ENCODE measurements at regions not wholly inside any gene's neighbourhood (a gene's known extent, or its start where the extent isn't known, plus 50 kb on each side); places are given as distances from the start of the nearest gene placed in this dataset.
"Not testable (repeated sequence)": the region's sequence is repeated elsewhere in the genome, so short reads cannot be mapped to it uniquely, and the experiment has no call there.

- Histone ChIP-seq H3K9ac (ENCODE audit: low read depth, low read length) (no peak overlapping the region), H3K9me3 (ENCODE audit: insufficient read depth, low read depth, low read length) (no peaks in the 10 kb centered on the region), H3K27me3 (ENCODE audit: insufficient read depth, low read length) (no peaks in the 10 kb centered on the region), H3K4me3 (ENCODE audit: low read length) (no peak overlapping the region), H3K27ac (ENCODE audit: low read depth, low read length) (no peak overlapping the region), H3K4me1 (ENCODE audit: insufficient read depth, low read length) (peaks cover 46% of the 10 kb centered on the region), H3K36me3 (ENCODE audit: insufficient read depth, low read length) (no peaks in the 10 kb centered on the region)
- WGBS = 0% methylated on average over 1 of the region's 1 CpG
Measured at GRCh38 chr2:155905657-155906056, 426.9 kb downstream of the NR4A2 start.

GRCh38 chr2:155904720-155905119 is 427.8 kb downstream of the NR4A2 start:
- Histone ChIP-seq H3K36me3 (ENCODE audit: insufficient read depth, low read length) (no peaks in the 10 kb centered on the region), H3K4me1 (ENCODE audit: insufficient read depth, low read length) (peaks cover 50% of the 10 kb centered on the region), H3K27ac (ENCODE audit: low read depth, low read length) (0 out of 2 replicates have a peak overlapping the region, but pooled peaks have one; percentile 8), H3K9ac (ENCODE audit: low read depth, low read length) (no peak overlapping the region), H3K27me3 (ENCODE audit: insufficient read depth, low read length) (no peaks in the 10 kb centered on the region), H3K9me3 (ENCODE audit: insufficient read depth, low read depth, low read length) (no peaks in the 10 kb centered on the region), H3K4me3 (ENCODE audit: low read length) (no peak overlapping the region)
- 42% methylated on average over 1 of the region's 2 CpGs for WGBS

GRCh38 chr2:155902635-155903034 is 429.9 kb downstream of the NR4A2 start:
- no peaks in the 10 kb centered on the region for H3K9me3 ChIP-seq (ENCODE audit: insufficient read depth, low read depth, low read length)
- H3K27me3 ChIP-seq (ENCODE audit: insufficient read depth, low read length) = no peaks in the 10 kb centered on the region
- H3K4me3 ChIP-seq (ENCODE audit: low read length) = no peak overlapping the region
- WGBS = 100% methylated on average over 2 of the region's 2 CpGs
- H3K36me3 ChIP-seq (ENCODE audit: insufficient read depth, low read length) = no peaks in the 10 kb centered on the region
- peaks cover 36% of the 10 kb centered on the region for H3K4me1 ChIP-seq (ENCODE audit: insufficient read depth, low read length)
- H3K9ac ChIP-seq (ENCODE audit: low read depth, low read length) = no peak overlapping the region
- H3K27ac ChIP-seq (ENCODE audit: low read depth, low read length) = no peak overlapping the region

GRCh38 chr2:155895016-155895415 is 437.5 kb downstream of the NR4A2 start:
- H3K27ac ChIP-seq (ENCODE audit: low read depth, low read length) = no peak overlapping the region
- H3K4me1 ChIP-seq (ENCODE audit: insufficient read depth, low read length) = peaks cover 5% of the 10 kb centered on the region; the same call in 1 of the 2 replicates
- WGBS = 86% methylated on average over 1 of the region's 1 CpG
- no peaks in the 10 kb centered on the region for H3K27me3 ChIP-seq (ENCODE audit: insufficient read depth, low read length)
- 0 out of 2 replicates have a peak, but pooled peaks cover 5% of the 10 kb centered on the region for H3K9me3 ChIP-seq (ENCODE audit: insufficient read depth, low read depth, low read length)
- no peak overlapping the region for H3K4me3 ChIP-seq (ENCODE audit: low read length)
- no peaks in the 10 kb centered on the region for H3K36me3 ChIP-seq (ENCODE audit: insufficient read depth, low read length)
- no peak overlapping the region for H3K9ac ChIP-seq (ENCODE audit: low read depth, low read length)

GRCh38 chr2:155880382-155880781 is 452.1 kb downstream of the NR4A2 start:
- H3K9me3 ChIP-seq (ENCODE audit: insufficient read depth, low read depth, low read length); H3K27ac ChIP-seq (ENCODE audit: low read depth, low read length); H3K9ac ChIP-seq (ENCODE audit: low read depth, low read length); H3K4me3 ChIP-seq (ENCODE audit: low read length); H3K4me1 ChIP-seq (ENCODE audit: insufficient read depth, low read length); H3K36me3 ChIP-seq (ENCODE audit: insufficient read depth, low read length); H3K27me3 ChIP-seq (ENCODE audit: insufficient read depth, low read length): not testable (repeated sequence)
- WGBS = 79% methylated on average over 5 of the region's 5 CpGs

- WGBS = 88% methylated on average over 5 of the region's 5 CpGs
- H3K27ac ChIP-seq (ENCODE audit: low read depth, low read length); H3K4me1 ChIP-seq (ENCODE audit: insufficient read depth, low read length); H3K9me3 ChIP-seq (ENCODE audit: insufficient read depth, low read depth, low read length); H3K27me3 ChIP-seq (ENCODE audit: insufficient read depth, low read length); H3K9ac ChIP-seq (ENCODE audit: low read depth, low read length); H3K36me3 ChIP-seq (ENCODE audit: insufficient read depth, low read length); H3K4me3 ChIP-seq (ENCODE audit: low read length): not testable (repeated sequence)
Measured at GRCh38 chr2:155879900-155880299, 452.6 kb downstream of the NR4A2 start.

- Histone ChIP-seq H3K9me3 (ENCODE audit: insufficient read depth, low read depth, low read length) (no peaks in the 10 kb centered on the region), H3K36me3 (ENCODE audit: insufficient read depth, low read length) (no peaks in the 10 kb centered on the region), H3K27ac (ENCODE audit: low read depth, low read length) (no peak overlapping the region), H3K9ac (ENCODE audit: low read depth, low read length) (no peak overlapping the region), H3K4me3 (ENCODE audit: low read length) (no peak overlapping the region), H3K4me1 (ENCODE audit: insufficient read depth, low read length) (no peaks in the 10 kb centered on the region), H3K27me3 (ENCODE audit: insufficient read depth, low read length) (no peaks in the 10 kb centered on the region)
- WGBS = 100% methylated on average over 3 of the region's 3 CpGs
Measured at GRCh38 chr2:155872396-155872795, 460.1 kb downstream of the NR4A2 start.

GRCh38 chr2:155871940-155872339 is 460.6 kb downstream of the NR4A2 start:
- Histone ChIP-seq H3K4me3 (ENCODE audit: low read length) (no peak overlapping the region), H3K9ac (ENCODE audit: low read depth, low read length) (no peak overlapping the region)
- WGBS = 80% methylated on average over 2 of the region's 4 CpGs

GRCh38 chr2:155867564-155867963 is 465.0 kb downstream of the NR4A2 start:
- Histone ChIP-seq H3K27me3 (ENCODE audit: insufficient read depth, low read length) (no peaks in the 10 kb centered on the region), H3K4me3 (ENCODE audit: low read length) (no peak overlapping the region), H3K9me3 (ENCODE audit: insufficient read depth, low read depth, low read length) (no peaks in the 10 kb centered on the region), H3K36me3 (ENCODE audit: insufficient read depth, low read length) (no peaks in the 10 kb centered on the region), H3K27ac (ENCODE audit: low read depth, low read length) (no peak overlapping the region), H3K9ac (ENCODE audit: low read depth, low read length) (no peak overlapping the region), H3K4me1 (ENCODE audit: insufficient read depth, low read length) (peaks cover 14% of the 10 kb centered on the region; the same call in 1 of the 2 replicates)
- 97% methylated on average over 3 of the region's 3 CpGs for WGBS

More at GRCh38 chr2:155871940-155872339, 460.6 kb downstream of the NR4A2 start:
- no peaks in the 10 kb centered on the region for H3K27me3 ChIP-seq (ENCODE audit: insufficient read depth, low read length)
- no peaks in the 10 kb centered on the region for H3K9me3 ChIP-seq (ENCODE audit: insufficient read depth, low read depth, low read length)
- H3K4me1 ChIP-seq (ENCODE audit: insufficient read depth, low read length) = peaks cover 2% of the 10 kb centered on the region; the same call in 1 of the 2 replicates
- H3K36me3 ChIP-seq (ENCODE audit: insufficient read depth, low read length) = no peaks in the 10 kb centered on the region
- no peak overlapping the region for H3K27ac ChIP-seq (ENCODE audit: low read depth, low read length)

GRCh38 chr2:155866477-155866876 is 466.0 kb downstream of the NR4A2 start:
- Histone ChIP-seq H3K36me3 (ENCODE audit: insufficient read depth, low read length) (no peaks in the 10 kb centered on the region), H3K9ac (ENCODE audit: low read depth, low read length) (no peak overlapping the region), H3K27me3 (ENCODE audit: insufficient read depth, low read length) (no peaks in the 10 kb centered on the region), H3K4me3 (ENCODE audit: low read length) (no peak overlapping the region), H3K4me1 (ENCODE audit: insufficient read depth, low read length) (peaks cover 14% of the 10 kb centered on the region; the same call in 1 of the 2 replicates), H3K27ac (ENCODE audit: low read depth, low read length) (no peak overlapping the region), H3K9me3 (ENCODE audit: insufficient read depth, low read depth, low read length) (no peaks in the 10 kb centered on the region)
- WGBS = 88% methylated on average over 5 of the region's 5 CpGs

- no peaks in the 10 kb centered on the region for H3K27me3 ChIP-seq (ENCODE audit: insufficient read depth, low read length)
- peaks cover 4% of the 10 kb centered on the region; the same call in 1 of the 2 replicates for H3K4me1 ChIP-seq (ENCODE audit: insufficient read depth, low read length)
- 100% methylated on average over 1 of the region's 1 CpG for WGBS
- H3K27ac ChIP-seq (ENCODE audit: low read depth, low read length) = no peak overlapping the region
- no peaks in the 10 kb centered on the region for H3K36me3 ChIP-seq (ENCODE audit: insufficient read depth, low read length)
- H3K9me3 ChIP-seq (ENCODE audit: insufficient read depth, low read depth, low read length) = no peaks in the 10 kb centered on the region
- H3K4me3 ChIP-seq (ENCODE audit: low read length) = no peak overlapping the region
- H3K9ac ChIP-seq (ENCODE audit: low read depth, low read length) = no peak overlapping the region
Measured at GRCh38 chr2:155852156-155852555, 480.4 kb downstream of the NR4A2 start.

- Histone ChIP-seq H3K4me1 (ENCODE audit: insufficient read depth, low read length) (peaks cover 16% of the 10 kb centered on the region), H3K27ac (ENCODE audit: low read depth, low read length) (no peak overlapping the region), H3K4me3 (ENCODE audit: low read length) (no peak overlapping the region), H3K27me3 (ENCODE audit: insufficient read depth, low read length) (no peaks in the 10 kb centered on the region), H3K9ac (ENCODE audit: low read depth, low read length) (no peak overlapping the region), H3K36me3 (ENCODE audit: insufficient read depth, low read length) (no peaks in the 10 kb centered on the region), H3K9me3 (ENCODE audit: insufficient read depth, low read depth, low read length) (no peaks in the 10 kb centered on the region)
Measured at GRCh38 chr2:155846259-155846658, 486.3 kb downstream of the NR4A2 start.

All from HUES64 (cell line).